Ovary (tissue), 7 donors: ENCODE measurements at regions not wholly inside any gene's neighbourhood (a gene's known extent, or its start where the extent isn't known, plus 50 kb on each side); places are given as distances from the start of the nearest gene placed in this dataset. TPM values are rescaled to one million over a fixed set of nuclear protein-coding genes. Genes with fewer than 3 reads are reported as not detected.
"Not testable (repeated sequence)": the region's sequence is repeated elsewhere in the genome, so short reads cannot be mapped to it uniquely, and the experiment has no call there.

ENCODE experiments used
- DNase-seq, 5 donors: peaks; one replicate each; pipeline ENCODE4 v3.0.0-alpha.2; 2019 to 2020
- H3K27ac ChIP-seq, 2 donors: fragments of 200-600 bp; one replicate each; pipeline versions ENCODE4 v1.5.1 to v1.8.0; 2019 to 2022
- H3K27me3 ChIP-seq: fragments of 200-600 bp; one replicate; pipeline ENCODE4 v1.8.0; 2022
- H3K36me3 ChIP-seq: fragments of 200-600 bp; sonication (generic); one replicate; pipeline ENCODE4 v1.5.1; 2019
- H3K4me1 ChIP-seq: one replicate; pipeline ENCODE4 v1.8.1; 2013; ENCODE audit warnings: mild to moderate bottlenecking, moderate library complexity; ENCODE audit not compliant: insufficient read depth
- H3K4me3 ChIP-seq: fragments of 200-600 bp; sonication (generic); one replicate; pipeline ENCODE4 v1.5.1; 2017
- H3K9me3 ChIP-seq, 2 donors: fragments of 200-600 bp in 1 of 2; sonication (generic) in 1 of 2; one replicate each; pipeline versions ENCODE4 v1.5.1 to v1.8.1; 2013 to 2019; ENCODE audit warnings: mild to moderate bottlenecking in 1 of 2, moderate library complexity in 1 of 2
- WGBS, 3 donors: extraction: QIAGEN DNeasy Blood & Tissue Kit in 1 of 3; methylation state at CpG; one replicate each; pipeline versions ENCODE4 v1.1.5 to v1.1.7; 2013 to 2017; 5-methylcytosine and 5-hydroxymethylcytosine counted together
- intact Hi-C, 4 donors: fragments of 100-400 bp; cut with DNase I; formaldehyde crosslinking; loops; one replicate each; pipeline versions ENCODE4 v1.11.0 to v1.15.1; 2022 to 2023
- small RNA-seq: library from RNA; depleted of rRNA; stranded (forward); fragments of <200 nt; gene quantifications from one replicate; pipeline ENCODE3, GENCODE V24; 2016
- TF ChIP-seq, protein P1 (sequence below), 3 donors: fragments of 450-650 bp in 2 of 3; fragments of 200-600 bp in 1 of 3; IDR thresholded peaks; one replicate each; pipeline versions ENCODE4 v1.5.1 to v1.8.0; 2016 to 2022; ENCODE audit warnings: antibody characterized with exemption in 3 of 3, mild to moderate bottlenecking in 1 of 3
- donor health status: DM: no; HTN: no; CAD: no; lungs with moderate emphysema.
- donor health status: DM: no; HTN: no; CAD: no.
- donor health status: Bipolar disorder and iron deficiency.
- donor health status: DM: no; HTN: no; CAD: no.
- donor health status: DM: yes; HTN: yes; CAD: no.

DNA sequence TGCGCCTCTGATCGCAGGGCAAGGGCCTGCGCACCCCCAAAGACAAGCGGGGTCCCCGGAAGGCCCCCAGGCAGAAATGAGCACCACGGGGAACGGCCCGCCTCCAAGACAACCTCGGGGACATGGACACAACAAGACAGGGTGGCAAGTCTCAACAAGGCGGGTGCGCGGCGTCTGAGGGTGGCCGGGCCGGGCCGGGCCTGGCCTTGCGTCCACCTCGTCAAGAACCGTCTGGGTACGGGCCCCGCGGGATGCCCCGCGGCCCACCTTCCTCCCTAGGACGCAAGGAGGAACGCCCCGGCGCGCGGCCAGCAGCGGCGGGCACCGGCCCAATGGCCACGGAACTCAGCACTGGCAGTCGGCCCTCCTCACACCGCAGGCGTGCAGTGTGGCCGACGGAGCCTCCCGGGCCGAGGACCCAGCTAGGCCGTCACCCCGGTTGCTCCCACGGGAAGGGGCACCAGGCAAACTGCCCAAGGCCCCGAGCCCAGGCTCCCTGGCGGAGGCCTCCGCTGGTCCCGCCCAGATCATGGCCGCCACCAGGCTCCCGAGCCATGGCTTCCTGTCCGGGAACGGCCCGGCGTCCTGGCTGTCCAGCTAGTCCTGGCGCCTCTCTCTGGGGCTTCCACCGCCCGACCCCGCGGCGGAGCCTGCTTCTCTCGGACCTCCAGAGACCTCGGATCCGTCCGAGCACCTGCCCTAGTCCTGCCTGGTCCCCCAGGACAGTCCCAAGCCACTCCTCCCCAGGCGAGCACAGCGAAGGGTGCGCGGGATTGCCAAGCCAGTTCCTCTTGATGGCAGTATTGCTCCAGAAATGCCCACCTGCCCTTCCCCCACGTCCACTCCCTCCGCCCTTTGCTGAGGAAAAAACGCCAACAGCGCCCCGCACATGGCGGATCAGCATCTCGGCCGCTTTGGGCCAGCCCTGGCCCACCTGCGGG lies 167.1 kb downstream of the PLS3 start:
- H3K27me3 ChIP-seq, intact Hi-C loops, H3K27ac ChIP-seq, H3K36me3 ChIP-seq, H3K4me1 ChIP-seq, H3K9me3 ChIP-seq: not testable (repeated sequence)
- 54 to 55% methylated on average over 16 to 28 of the region's 77 CpGs; no CpG with 5 or more reads in 1 of the 3 donors for WGBS, 3 donors
- DNase-seq: peak in 3 of 5 donors; percentile 50 to 82 (median 62)
- peak overlapping the region; percentile 9 for H3K4me3 ChIP-seq

DNA sequence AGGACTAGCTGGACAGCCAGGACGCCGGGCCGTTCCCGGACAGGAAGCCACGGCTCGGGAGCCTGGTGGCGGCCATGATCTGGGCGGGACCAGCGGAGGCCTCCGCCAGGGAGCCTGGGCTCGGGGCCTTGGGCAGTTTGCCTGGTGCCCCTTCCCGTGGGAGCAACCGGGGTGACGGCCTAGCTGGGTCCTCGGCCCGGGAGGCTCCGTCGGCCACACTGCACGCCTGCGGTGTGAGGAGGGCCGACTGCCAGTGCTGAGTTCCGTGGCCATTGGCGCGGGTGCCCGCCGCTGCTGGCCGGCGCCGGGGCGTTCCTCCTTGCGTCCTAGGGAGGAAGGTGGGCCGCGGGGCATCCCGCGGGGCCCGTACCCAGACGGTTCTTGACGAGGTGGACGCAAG lies 171.6 kb downstream of the PLS3 start:
- intact Hi-C loops, H3K9me3 ChIP-seq, H3K36me3 ChIP-seq, H3K27me3 ChIP-seq, H3K27ac ChIP-seq, H3K4me3 ChIP-seq, H3K4me1 ChIP-seq, DNase-seq: not testable (repeated sequence)
- WGBS, 3 donors: no CpG with 5 or more reads among the region's 39 CpGs
- TF ChIP-seq, protein P1, sequence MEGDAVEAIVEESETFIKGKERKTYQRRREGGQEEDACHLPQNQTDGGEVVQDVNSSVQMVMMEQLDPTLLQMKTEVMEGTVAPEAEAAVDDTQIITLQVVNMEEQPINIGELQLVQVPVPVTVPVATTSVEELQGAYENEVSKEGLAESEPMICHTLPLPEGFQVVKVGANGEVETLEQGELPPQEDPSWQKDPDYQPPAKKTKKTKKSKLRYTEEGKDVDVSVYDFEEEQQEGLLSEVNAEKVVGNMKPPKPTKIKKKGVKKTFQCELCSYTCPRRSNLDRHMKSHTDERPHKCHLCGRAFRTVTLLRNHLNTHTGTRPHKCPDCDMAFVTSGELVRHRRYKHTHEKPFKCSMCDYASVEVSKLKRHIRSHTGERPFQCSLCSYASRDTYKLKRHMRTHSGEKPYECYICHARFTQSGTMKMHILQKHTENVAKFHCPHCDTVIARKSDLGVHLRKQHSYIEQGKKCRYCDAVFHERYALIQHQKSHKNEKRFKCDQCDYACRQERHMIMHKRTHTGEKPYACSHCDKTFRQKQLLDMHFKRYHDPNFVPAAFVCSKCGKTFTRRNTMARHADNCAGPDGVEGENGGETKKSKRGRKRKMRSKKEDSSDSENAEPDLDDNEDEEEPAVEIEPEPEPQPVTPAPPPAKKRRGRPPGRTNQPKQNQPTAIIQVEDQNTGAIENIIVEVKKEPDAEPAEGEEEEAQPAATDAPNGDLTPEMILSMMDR (IDR thresholded peaks at IDR 0.05): peak in 1 of 3 donors; percentile 34

DNA sequence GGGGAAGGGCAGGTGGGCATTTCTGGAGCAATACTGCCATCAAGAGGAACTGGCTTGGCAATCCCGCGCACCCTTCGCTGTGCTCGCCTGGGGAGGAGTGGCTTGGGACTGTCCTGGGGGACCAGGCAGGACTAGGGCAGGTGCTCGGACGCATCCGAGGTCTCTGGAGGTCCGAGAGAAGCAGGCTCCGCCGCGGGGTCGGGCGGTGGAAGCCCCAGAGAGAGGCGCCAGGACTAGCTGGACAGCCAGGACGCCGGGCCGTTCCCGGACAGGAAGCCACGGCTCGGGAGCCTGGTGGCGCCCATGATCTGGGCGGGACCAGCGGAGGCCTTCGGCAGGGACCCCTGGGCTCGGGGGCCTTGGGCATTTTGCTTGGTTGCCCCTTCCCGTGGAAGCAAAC lies 174.3 kb downstream of the PLS3 start:
- H3K9me3 ChIP-seq, H3K4me1 ChIP-seq, H3K27me3 ChIP-seq, intact Hi-C loops, H3K36me3 ChIP-seq, H3K27ac ChIP-seq: not testable (repeated sequence)
- WGBS, 3 donors: 57 to 74% methylated on average over 14 of the region's 26 CpGs; no CpG with 5 or more reads in 1 of the 3 donors
- peak overlapping the region; percentile 38 for H3K4me3 ChIP-seq
- DNase-seq: peak in 3 of 5 donors; percentile 52 to 67 (median 64)

Small RNAs in the stretch of these regions (small RNA-seq; reads per million reads assigned to genes)
- gene AC005000.1: not detected
